Fibroblast of peridontal ligament (primary cell): ENCODE measurements at regions not wholly inside any gene's neighbourhood (a gene's known extent, or its start where the extent isn't known, plus 50 kb on each side); places are given as distances from the start of the nearest gene placed in this dataset.

Experiments
- DNase-seq: peaks from one replicate; pipeline ENCODE4 v3.0.0-alpha.2; 2010; ENCODE audit errors: extremely low read depth

GRCh38 chr1:59143811-59144210 is 153.1 kb upstream of the FGGY start:
- peak; percentile 42 for DNase-seq

- DNase-seq, result no peak
These were observed 151.9 kb upstream of the FGGY start for GRCh38 chr1:59144959-59145358.

GRCh38 chr1:59146056-59146455 is 150.8 kb upstream of the FGGY start:
- no peak for DNase-seq

DNA sequence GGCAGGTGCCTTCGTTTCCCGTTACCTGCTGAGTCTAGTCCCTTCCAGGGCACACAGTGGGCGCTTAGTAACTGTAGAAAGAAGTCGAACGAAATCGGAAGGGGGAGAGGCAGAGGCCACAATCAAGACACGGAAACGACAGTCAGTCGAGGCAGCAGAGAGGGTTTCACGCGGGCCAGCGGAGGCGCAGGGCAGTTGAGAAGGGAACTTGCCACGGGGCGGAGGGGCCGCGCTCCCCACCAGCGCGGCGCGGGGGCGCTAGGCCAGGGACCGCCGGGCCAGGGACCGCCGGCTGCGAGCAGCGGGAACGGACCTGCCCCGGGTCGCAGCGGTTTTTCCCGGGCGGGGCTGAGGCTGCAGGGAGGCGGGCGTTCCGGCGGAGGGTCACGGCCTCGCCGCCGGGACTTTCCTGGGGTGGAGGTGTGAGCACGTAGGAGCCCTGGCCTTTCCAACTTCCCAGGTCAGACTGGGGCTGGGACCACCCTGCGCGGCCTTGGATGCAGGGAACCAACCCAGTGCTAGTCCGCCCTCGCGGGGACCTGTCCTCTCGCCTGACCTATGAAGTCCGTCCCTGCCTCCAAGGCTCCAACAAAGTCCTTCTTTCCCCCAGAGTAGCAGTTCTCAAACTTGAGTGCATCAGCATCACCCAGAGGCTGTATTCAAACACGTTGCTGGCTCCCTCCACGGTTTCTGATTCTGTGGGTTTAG is 150.1 kb upstream of the FGGY start:
- DNase-seq, result peak; percentile 61

- DNase-seq, result no peak
These were observed 147.5 kb upstream of the FGGY start for GRCh38 chr1:59149435-59149834.

DNA sequence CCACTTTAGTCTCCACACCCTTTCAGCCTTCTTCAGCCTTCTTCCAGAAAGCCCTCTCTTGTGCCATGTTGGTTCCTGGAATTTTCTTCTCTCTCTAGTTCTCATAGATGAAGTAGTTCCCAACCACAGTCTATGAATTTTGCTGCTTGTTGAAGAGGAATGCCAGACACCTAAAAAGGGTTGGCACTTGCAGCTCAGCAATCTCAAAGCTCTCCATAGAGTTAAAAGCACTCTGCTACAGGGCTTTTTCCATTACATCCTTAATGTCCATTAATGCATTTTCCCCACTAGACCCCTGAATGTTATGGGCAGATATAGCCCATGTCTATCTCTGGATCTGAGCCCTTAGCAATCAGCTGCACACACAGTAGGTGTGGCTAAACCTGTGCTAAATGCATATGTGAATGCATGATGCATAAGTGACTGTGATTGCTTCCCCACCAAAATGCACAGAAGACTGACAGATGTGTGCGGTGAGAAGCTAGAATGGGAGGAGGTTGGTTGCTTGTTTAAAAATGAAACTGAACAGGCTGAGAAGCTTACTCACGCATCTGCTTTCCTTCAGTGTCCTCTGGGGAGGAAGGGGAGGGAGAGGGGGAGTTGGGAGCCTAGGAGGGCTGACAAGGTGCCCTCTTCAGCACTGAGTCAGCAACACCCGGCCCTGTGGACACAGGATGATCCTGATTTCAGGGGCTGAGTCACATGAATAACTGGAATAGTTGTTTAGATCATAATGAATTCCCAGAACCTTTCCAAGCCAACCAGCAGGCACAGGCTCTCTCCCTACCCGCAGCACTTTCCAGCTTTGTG is 146.1 kb upstream of the FGGY start:
- peak; percentile 99 for DNase-seq

DNA sequence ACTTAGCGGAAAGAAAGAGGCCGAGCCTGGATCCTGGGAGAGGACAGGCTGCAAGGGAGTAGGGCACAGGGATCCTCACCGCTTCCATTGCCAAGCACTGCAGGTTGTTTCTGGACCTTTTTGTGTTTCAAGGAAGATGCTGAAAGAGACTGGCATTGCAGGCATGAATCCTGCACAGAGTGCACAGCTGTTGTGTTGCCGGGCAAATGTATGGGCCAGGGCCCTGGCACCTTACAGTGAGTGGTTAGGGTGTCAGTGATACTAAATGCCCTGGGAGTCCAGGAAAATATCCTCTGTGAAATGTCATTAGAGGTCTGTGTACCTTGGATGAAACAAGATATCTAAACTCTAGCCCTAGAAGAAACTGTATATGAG is 145.5 kb upstream of the FGGY start:
- no peak for DNase-seq

DNA sequence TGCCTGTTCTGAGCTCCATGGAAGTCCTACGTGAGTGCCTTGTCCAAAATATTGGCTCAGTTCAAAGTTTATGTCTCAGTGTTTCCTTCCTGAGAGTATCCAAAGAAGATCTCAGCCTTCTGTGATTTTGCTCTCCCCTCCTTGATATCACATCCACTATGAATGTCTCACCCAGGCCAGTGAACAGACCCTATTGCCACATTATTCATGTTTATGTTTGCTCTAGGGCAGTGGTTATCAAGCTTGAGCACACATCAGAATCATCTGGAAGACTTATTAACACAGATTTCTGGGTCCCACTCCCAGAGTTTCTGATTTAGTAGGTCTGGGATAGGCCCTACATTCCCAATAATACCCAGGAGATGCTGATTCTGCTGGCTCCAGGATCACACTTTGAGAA is 145.0 kb upstream of the FGGY start:
- DNase-seq, result peak; percentile 44

- no peak for DNase-seq
These were observed 144.4 kb upstream of the FGGY start for GRCh38 chr1:59152511-59152910.

DNA sequence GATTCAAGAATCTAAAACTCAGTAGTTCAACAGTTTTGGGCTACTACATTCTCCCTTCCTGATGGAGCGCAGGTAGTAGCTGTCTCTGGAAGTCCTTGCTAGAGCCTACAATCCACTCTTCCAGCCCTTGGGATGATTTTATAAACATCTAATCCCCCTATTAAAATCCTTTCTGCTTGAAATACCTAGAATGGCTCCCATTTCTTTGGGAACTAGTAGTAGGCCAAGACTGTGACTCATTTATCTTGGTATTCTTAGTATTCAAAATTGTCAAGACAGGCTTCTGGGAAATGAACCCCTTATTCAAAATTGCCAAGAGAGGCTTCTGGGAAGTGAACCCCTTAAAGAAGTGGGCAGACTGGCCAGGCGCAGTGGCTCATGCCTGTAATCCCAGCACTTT is 142.5 kb upstream of the FGGY start:
- DNase-seq, result no peak

- DNase-seq, result no peak
These were observed 141.5 kb upstream of the FGGY start for GRCh38 chr1:59155351-59155750.

DNA sequence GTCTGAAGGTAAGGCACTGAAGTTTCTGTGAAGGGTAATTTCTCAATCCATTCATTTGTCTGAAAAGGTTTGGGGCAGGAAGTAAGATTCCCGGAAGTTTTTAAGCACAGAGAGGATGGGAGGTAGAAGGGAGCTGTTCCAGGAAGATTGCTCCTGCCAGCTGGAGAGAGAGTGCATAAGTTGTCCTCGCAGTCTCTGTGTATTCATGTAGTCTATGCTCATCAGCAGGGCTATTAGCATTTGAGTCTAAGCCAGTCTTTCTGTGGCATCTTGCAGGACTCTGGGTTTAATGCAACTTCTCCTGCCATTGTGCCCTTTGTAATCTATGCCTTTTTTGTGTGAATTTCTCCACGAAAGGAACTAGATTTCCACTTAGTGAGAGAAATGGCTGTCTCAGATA is 140.8 kb upstream of the FGGY start:
- DNase-seq, result no peak

DNA sequence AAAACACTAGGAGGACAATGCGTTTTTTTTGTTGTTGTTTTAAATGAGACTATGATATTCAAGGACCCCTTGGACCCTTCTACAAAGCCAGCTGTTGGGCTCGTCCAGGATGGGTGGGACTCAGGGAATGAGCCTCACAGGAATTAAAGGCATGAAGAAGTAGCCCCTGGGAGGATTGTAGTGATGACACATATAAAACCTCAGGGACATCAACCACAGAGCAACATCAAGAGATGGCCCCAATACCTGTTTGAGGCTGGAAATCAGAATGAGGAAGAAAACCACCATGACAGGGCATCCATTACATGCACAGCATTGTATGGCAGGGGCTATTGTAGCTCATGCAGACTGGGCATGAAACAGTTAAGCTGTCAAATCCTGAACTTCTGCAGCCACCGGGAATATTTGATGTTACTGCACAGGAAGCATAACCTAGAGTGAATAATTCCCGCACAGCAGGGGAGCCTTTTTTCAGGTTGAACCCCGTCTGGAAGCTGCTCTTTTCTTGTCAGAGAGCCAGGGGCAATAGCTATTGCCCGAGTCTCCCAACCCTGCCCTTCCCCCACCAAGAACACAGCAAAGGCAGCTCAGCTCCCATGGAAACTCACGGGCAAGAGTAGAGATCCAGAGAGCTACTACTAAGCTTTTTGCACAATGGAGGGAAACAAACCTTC is 140.2 kb upstream of the FGGY start:
- DNase-seq, result no peak

GRCh38 chr1:59158321-59158720 is 138.6 kb upstream of the FGGY start:
- DNase-seq, result no peak

DNA sequence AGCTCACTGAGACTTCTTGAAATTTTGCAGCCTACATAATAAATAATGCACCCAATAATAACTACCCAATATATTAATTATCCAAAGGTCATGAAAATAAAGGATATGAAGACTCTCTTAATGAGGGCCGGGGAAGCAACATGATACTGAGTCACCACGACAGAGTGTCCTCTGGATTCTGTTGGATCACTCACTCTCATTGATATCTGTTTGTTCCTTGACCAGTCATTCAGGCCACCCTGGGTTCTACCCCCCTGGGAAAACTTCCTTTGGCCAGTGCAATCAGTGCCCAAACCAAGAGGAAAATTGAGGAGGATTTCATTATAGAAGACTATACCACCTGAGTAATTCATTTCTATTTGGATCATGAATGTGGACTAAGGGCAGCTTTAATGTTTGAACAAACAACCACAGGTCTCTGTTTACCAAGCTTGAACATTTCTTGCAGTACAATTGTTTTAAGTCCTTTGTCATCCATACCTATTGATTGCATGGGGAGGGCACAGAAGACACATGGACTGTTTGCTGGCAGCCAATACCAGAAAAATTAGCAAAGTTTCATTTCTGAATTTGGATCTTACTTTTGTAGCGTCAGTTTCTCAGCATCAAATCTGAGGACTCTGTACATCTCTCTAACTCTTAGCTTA is 137.2 kb upstream of the FGGY start:
- DNase-seq, result no peak

- no peak for DNase-seq
These were observed 135.8 kb upstream of the FGGY start for GRCh38 chr1:59161136-59161535.

DNA sequence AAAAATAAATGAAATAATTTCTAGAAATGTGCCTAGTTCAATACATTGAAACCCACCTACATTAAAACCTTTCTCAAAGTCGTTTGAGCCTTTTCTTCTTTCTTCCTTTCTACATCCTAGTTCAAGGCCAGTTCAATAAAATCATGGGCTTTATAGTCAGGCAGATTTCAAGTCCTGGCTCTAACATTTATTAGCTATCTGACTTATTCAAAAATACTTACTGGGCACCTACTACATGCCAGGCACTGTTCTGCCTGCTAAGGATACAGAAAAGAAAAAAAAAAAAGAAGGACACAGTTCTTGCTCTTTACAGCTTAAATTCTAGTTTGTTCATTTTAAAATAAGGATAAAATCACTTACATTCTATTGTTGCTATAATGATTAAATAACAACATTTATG is 134.2 kb upstream of the FGGY start:
- DNase-seq, result no peak

GRCh38 chr1:59163268-59164092 is 133.4 kb upstream of the FGGY start:
- peak; percentile 99 for DNase-seq

- no peak for DNase-seq
These were observed 132.5 kb upstream of the FGGY start for GRCh38 chr1:59164371-59164770.

DNA sequence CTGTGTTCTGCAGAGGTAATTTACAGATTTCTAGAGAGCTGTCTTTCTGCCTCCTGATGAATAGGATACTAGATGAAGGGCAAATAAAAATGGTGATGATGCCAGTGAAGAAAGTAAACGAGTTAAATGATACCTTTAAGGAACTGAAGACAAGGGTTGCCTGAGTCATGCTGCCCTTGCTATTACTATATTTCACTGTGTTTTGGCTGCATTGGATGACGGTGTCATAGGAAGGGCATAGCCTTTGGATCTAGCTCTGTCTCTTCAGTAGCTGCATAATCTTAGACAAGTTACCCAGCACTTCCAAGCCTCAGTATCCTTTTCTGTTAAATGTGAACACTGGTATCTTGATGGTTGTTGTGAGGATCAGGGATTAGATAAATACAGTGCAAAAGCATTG is 131.5 kb upstream of the FGGY start:
- no peak for DNase-seq

DNA sequence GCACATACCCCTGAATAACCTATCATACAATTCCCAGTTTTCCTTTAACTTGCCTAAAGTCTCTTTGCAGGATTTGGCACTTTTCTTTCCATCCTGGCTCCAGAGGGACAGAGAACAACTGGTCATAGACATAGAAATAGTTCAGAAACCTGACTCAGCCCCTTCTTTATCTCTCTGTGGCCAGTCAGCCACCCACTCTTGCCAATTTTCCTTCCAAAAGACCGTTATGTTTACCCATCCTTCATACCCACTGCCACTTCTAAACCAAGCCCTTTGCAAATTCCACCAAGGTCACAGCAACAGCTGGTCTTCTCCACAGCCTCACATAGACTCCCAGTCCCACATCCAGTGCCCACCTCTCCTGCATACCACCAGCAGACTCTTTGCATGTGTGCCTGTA is 127.2 kb upstream of the FGGY start:
- no peak for DNase-seq

DNA sequence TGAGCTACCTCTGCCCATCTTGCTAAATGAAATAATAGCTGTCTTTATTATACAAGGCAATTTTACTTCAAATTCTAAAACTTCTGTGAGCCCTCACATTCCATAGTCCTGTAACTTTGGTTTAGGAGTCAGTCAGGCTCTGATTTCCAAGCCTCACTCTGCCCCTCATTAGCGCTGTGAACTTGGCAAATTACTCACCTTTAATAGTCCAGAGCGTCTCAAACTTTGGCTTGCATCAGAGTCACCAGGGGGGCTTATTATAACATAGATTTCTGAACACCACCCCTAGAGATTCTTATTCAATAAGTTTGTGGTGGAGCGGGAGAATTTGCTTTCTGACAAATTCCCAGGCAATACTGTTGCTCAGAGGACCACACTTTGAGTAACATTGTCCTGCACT is 126.2 kb upstream of the FGGY start:
- no peak for DNase-seq
